Neural cell (in vitro differentiated cells): ENCODE measurements at regions not wholly inside any gene's neighbourhood (a gene's known extent, or its start where the extent isn't known, plus 50 kb on each side); places are given as distances from the start of the nearest gene placed in this dataset.

Source experiments
- TF ChIP-seq, protein P1 (sequence below): IDR thresholded peaks from 2 replicates; pipeline ENCODE4 v1.6.1; 2012; ENCODE audit warnings: borderline replicate concordance
- TF ChIP-seq, protein P2 (sequence below): fragments of 450-650 bp; IDR thresholded peaks from 2 replicates; pipeline ENCODE4 v1.5.1; 2014; ENCODE audit warnings: antibody characterized with exemption, mild to moderate bottlenecking, moderate library complexity; ENCODE audit not compliant: poor library complexity, severe bottlenecking

DNA sequence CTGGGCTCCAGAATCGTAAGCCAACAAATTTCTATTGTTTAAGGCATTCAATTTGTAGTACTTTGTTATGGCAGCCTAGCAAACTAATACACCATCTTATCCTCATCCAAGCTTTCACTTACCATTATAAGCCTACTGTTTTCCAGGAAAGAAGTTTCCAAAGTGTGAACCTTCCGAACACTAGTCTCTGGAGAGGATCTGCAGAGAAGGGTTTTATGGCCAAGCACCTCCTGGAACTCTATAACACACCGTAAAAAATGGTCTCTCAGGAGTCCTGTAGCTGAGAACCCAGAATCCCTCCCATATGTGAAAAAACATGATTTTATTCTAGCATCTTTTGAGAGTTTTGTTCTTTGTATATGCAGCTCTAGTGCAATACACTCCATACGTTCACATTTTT lies 142.1 kb downstream of the POSTN start:
- TF ChIP-seq, protein P1, sequence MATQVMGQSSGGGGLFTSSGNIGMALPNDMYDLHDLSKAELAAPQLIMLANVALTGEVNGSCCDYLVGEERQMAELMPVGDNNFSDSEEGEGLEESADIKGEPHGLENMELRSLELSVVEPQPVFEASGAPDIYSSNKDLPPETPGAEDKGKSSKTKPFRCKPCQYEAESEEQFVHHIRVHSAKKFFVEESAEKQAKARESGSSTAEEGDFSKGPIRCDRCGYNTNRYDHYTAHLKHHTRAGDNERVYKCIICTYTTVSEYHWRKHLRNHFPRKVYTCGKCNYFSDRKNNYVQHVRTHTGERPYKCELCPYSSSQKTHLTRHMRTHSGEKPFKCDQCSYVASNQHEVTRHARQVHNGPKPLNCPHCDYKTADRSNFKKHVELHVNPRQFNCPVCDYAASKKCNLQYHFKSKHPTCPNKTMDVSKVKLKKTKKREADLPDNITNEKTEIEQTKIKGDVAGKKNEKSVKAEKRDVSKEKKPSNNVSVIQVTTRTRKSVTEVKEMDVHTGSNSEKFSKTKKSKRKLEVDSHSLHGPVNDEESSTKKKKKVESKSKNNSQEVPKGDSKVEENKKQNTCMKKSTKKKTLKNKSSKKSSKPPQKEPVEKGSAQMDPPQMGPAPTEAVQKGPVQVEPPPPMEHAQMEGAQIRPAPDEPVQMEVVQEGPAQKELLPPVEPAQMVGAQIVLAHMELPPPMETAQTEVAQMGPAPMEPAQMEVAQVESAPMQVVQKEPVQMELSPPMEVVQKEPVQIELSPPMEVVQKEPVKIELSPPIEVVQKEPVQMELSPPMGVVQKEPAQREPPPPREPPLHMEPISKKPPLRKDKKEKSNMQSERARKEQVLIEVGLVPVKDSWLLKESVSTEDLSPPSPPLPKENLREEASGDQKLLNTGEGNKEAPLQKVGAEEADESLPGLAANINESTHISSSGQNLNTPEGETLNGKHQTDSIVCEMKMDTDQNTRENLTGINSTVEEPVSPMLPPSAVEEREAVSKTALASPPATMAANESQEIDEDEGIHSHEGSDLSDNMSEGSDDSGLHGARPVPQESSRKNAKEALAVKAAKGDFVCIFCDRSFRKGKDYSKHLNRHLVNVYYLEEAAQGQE: no peak
- TF ChIP-seq, protein P2, sequence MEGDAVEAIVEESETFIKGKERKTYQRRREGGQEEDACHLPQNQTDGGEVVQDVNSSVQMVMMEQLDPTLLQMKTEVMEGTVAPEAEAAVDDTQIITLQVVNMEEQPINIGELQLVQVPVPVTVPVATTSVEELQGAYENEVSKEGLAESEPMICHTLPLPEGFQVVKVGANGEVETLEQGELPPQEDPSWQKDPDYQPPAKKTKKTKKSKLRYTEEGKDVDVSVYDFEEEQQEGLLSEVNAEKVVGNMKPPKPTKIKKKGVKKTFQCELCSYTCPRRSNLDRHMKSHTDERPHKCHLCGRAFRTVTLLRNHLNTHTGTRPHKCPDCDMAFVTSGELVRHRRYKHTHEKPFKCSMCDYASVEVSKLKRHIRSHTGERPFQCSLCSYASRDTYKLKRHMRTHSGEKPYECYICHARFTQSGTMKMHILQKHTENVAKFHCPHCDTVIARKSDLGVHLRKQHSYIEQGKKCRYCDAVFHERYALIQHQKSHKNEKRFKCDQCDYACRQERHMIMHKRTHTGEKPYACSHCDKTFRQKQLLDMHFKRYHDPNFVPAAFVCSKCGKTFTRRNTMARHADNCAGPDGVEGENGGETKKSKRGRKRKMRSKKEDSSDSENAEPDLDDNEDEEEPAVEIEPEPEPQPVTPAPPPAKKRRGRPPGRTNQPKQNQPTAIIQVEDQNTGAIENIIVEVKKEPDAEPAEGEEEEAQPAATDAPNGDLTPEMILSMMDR: no peak
